WTC11 (cell line): ENCODE measurements at regions not wholly inside any gene's neighbourhood (a gene's known extent, or its start where the extent isn't known, plus 50 kb on each side); places are given as distances from the start of the nearest gene placed in this dataset.

ENCODE experiments used
- ATAC-seq: fragments of 200-7000 bp; cut with Tn5 transposase; 2 replicates; pipeline ENCODE4 v1.10.0; 2021; ENCODE audit warnings: mild to moderate bottlenecking, moderate library complexity
- CTCF ChIA-PET: fragments of 300-600 bp; sonication (Branson Sonifier 250); formaldehyde crosslinking; loops from one replicate; lab custom pipeline; 2021; ENCODE audit warnings: antibody characterized with exemption; lab: Charles Lee
- POLR2A ChIA-PET: fragments of 350-600 bp; sonication (Branson Sonifier 250); formaldehyde crosslinking; loops from one replicate; lab custom pipeline; 2021; ENCODE audit warnings: antibody characterized with exemption; lab: Charles Lee
- DNase-seq: peaks from one replicate; pipeline ENCODE4 v3.0.0; 2021; ENCODE audit warnings: low spot score
- H3K27ac Mint-ChIP-seq: 2 replicates; pipeline ENCODE4 v1.8.0; 2021; ENCODE audit warnings: mixed read lengths
- H3K27me3 Mint-ChIP-seq: 2 replicates; pipeline ENCODE4 v1.8.0; 2021; ENCODE audit warnings: low read depth, mild to moderate bottlenecking, moderate library complexity, mixed read lengths
- H3K36me3 Mint-ChIP-seq: 2 replicates; pipeline ENCODE4 v1.8.0; 2021; ENCODE audit warnings: mixed read lengths
- H3K4me1 Mint-ChIP-seq: 2 replicates; pipeline ENCODE4 v1.8.0; 2022; ENCODE audit warnings: mixed read lengths
- H3K4me3 Mint-ChIP-seq: 2 replicates; pipeline ENCODE4 v1.8.0; 2021; ENCODE audit warnings: mild to moderate bottlenecking, moderate library complexity, mixed read lengths
- H3K9me3 Mint-ChIP-seq: 2 replicates; pipeline ENCODE4 v1.8.0; 2021; ENCODE audit warnings: mixed read lengths
- AFF4 ChIP-seq: sonication (generic); formaldehyde crosslinking; IDR thresholded peaks from 2 replicates; pipeline ENCODE4 v1.8.1; 2023; ENCODE audit warnings: mild to moderate bottlenecking, missing genetic modification reagents, borderline replicate concordance
- CDX4 ChIP-seq: fragments of 250-450 bp; sonication (Bioruptor Pico); IDR thresholded peaks from 2 replicates; pipeline ENCODE4 v1.9.0; 2021; ENCODE audit warnings: moderate library complexity, mild to moderate bottlenecking, inconsistent platforms, borderline replicate concordance
- CREB1 ChIP-seq: sonication (generic); formaldehyde crosslinking; IDR thresholded peaks from 2 replicates; pipeline ENCODE4 v1.8.0; 2023; ENCODE audit warnings: mild to moderate bottlenecking, missing genetic modification reagents
- ELF4 ChIP-seq: sonication (generic); formaldehyde crosslinking; IDR thresholded peaks from 2 replicates; pipeline ENCODE4 v1.8.1; 2022; ENCODE audit warnings: low read depth, mild to moderate bottlenecking, moderate library complexity, missing genetic modification reagents
- EMX1 ChIP-seq: fragments of 250-450 bp; sonication (Bioruptor Pico); IDR thresholded peaks from 2 replicates; pipeline ENCODE4 v1.8.0; 2021; ENCODE audit warnings: mild to moderate bottlenecking
- FOXP1 ChIP-seq: sonication (generic); formaldehyde crosslinking; IDR thresholded peaks from 2 replicates; pipeline ENCODE4 v1.8.0; 2022; ENCODE audit warnings: missing genetic modification reagents, mild to moderate bottlenecking, moderate library complexity, borderline replicate concordance
- IRF1 ChIP-seq: sonication (generic); formaldehyde crosslinking; IDR thresholded peaks from 2 replicates; pipeline ENCODE4 v1.8.0; 2023; ENCODE audit warnings: missing genetic modification reagents
- PRDM15 ChIP-seq: sonication (generic); formaldehyde crosslinking; IDR thresholded peaks from 2 replicates; pipeline ENCODE4 v1.8.0; 2022; ENCODE audit warnings: missing genetic modification reagents
- PRRX2 ChIP-seq: fragments of 250-450 bp; sonication (Bioruptor Pico); IDR thresholded peaks from 2 replicates; pipeline ENCODE4 v1.8.0; 2021; ENCODE audit warnings: mild to moderate bottlenecking
- SMAD4 ChIP-seq: sonication (generic); formaldehyde crosslinking; IDR thresholded peaks from 2 replicates; pipeline ENCODE4 v1.8.0; 2022; ENCODE audit warnings: mild to moderate bottlenecking, missing genetic modification reagents
- ZNF138 ChIP-seq: sonication (generic); formaldehyde crosslinking; conservative IDR thresholded peaks from 2 replicates; pipeline ENCODE4 v1.8.1; 2022; ENCODE audit warnings: mild to moderate bottlenecking, moderate library complexity, missing genetic modification reagents
- ZNF219 ChIP-seq: sonication (generic); formaldehyde crosslinking; IDR thresholded peaks from 2 replicates; pipeline ENCODE4 v1.8.0; 2023; ENCODE audit warnings: missing genetic modification reagents, mild to moderate bottlenecking, borderline replicate concordance
- ZNF232 ChIP-seq: sonication (generic); formaldehyde crosslinking; IDR thresholded peaks from 2 replicates; pipeline ENCODE4 v1.8.0; 2022; ENCODE audit warnings: mild to moderate bottlenecking, missing genetic modification reagents
- ZNF281 ChIP-seq: sonication (generic); formaldehyde crosslinking; IDR thresholded peaks from 2 replicates; pipeline ENCODE4 v1.8.0; 2023; ENCODE audit warnings: mild to moderate bottlenecking, missing genetic modification reagents
- TF ChIP-seq, protein P1 (sequence below): fragments of 250-450 bp; sonication (Bioruptor Pico); IDR thresholded peaks from 2 replicates; pipeline ENCODE4 v1.8.0; 2021; ENCODE audit warnings: mild to moderate bottlenecking
- TF ChIP-seq, protein P2 (sequence below): sonication (generic); formaldehyde crosslinking; IDR thresholded peaks from 2 replicates; pipeline ENCODE4 v1.8.1; 2022; ENCODE audit warnings: low read depth, mild to moderate bottlenecking, moderate library complexity, missing genetic modification reagents, borderline replicate concordance
- TF ChIP-seq, protein P3 (sequence below): sonication (generic); formaldehyde crosslinking; IDR thresholded peaks from 2 replicates; pipeline ENCODE4 v1.8.0; 2022; ENCODE audit warnings: mild to moderate bottlenecking, missing genetic modification reagents
- TF ChIP-seq, protein P4 (sequence below): sonication (generic); formaldehyde crosslinking; conservative IDR thresholded peaks from 2 replicates; pipeline ENCODE4 v1.8.1; 2023; ENCODE audit warnings: mild to moderate bottlenecking, low read depth, missing genetic modification reagents, moderate library complexity

GRCh38 chr15:70289191-70289955, 191.7 kb upstream of the TLE3 start:
- CTCF ChIA-PET: no interaction called here
- Mint-ChIP-seq H3K36me3 (no peaks in the 10 kb centered on the region), H3K27me3 (no peaks in the 10 kb centered on the region), H3K4me1 (peaks cover 30% of the 10 kb centered on the region), H3K27ac (no peak overlapping the region), H3K4me3 (no peak overlapping the region), H3K9me3 (no peaks in the 10 kb centered on the region)
- POLR2A ChIA-PET: no interaction called here
- no peak for DNase-seq
- ATAC-seq: no peak
- TF ChIP-seq, protein P1, sequence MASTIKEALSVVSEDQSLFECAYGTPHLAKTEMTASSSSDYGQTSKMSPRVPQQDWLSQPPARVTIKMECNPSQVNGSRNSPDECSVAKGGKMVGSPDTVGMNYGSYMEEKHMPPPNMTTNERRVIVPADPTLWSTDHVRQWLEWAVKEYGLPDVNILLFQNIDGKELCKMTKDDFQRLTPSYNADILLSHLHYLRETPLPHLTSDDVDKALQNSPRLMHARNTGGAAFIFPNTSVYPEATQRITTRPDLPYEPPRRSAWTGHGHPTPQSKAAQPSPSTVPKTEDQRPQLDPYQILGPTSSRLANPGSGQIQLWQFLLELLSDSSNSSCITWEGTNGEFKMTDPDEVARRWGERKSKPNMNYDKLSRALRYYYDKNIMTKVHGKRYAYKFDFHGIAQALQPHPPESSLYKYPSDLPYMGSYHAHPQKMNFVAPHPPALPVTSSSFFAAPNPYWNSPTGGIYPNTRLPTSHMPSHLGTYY (CRISPR knock-in tag): no peak
- TF ChIP-seq FOXP1 (CRISPR knock-in tag) (no peak), ZNF219 (CRISPR knock-in tag) (no peak), EMX1 (CRISPR knock-in tag) (no peak), ELF4 (no peak), ZNF138 (no peak), PRDM15 (CRISPR knock-in tag) (no peak), PRRX2 (CRISPR knock-in tag) (no peak), CDX4 (CRISPR knock-in tag) (no peak), SMAD4 (CRISPR knock-in tag) (no peak), IRF1 (no peak), CREB1 (no peak), ZNF281 (CRISPR knock-in tag) (no peak), AFF4 (CRISPR knock-in tag) (no peak), ZNF232 (no peak)
- TF ChIP-seq, protein P2, sequence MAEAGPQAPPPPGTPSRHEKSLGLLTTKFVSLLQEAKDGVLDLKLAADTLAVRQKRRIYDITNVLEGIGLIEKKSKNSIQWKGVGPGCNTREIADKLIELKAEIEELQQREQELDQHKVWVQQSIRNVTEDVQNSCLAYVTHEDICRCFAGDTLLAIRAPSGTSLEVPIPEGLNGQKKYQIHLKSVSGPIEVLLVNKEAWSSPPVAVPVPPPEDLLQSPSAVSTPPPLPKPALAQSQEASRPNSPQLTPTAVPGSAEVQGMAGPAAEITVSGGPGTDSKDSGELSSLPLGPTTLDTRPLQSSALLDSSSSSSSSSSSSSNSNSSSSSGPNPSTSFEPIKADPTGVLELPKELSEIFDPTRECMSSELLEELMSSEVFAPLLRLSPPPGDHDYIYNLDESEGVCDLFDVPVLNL (CRISPR knock-in tag): no peak
- TF ChIP-seq, protein P3, sequence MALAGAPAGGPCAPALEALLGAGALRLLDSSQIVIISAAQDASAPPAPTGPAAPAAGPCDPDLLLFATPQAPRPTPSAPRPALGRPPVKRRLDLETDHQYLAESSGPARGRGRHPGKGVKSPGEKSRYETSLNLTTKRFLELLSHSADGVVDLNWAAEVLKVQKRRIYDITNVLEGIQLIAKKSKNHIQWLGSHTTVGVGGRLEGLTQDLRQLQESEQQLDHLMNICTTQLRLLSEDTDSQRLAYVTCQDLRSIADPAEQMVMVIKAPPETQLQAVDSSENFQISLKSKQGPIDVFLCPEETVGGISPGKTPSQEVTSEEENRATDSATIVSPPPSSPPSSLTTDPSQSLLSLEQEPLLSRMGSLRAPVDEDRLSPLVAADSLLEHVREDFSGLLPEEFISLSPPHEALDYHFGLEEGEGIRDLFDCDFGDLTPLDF (CRISPR knock-in tag): no peak
- TF ChIP-seq, protein P4, sequence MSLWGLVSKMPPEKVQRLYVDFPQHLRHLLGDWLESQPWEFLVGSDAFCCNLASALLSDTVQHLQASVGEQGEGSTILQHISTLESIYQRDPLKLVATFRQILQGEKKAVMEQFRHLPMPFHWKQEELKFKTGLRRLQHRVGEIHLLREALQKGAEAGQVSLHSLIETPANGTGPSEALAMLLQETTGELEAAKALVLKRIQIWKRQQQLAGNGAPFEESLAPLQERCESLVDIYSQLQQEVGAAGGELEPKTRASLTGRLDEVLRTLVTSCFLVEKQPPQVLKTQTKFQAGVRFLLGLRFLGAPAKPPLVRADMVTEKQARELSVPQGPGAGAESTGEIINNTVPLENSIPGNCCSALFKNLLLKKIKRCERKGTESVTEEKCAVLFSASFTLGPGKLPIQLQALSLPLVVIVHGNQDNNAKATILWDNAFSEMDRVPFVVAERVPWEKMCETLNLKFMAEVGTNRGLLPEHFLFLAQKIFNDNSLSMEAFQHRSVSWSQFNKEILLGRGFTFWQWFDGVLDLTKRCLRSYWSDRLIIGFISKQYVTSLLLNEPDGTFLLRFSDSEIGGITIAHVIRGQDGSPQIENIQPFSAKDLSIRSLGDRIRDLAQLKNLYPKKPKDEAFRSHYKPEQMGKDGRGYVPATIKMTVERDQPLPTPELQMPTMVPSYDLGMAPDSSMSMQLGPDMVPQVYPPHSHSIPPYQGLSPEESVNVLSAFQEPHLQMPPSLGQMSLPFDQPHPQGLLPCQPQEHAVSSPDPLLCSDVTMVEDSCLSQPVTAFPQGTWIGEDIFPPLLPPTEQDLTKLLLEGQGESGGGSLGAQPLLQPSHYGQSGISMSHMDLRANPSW: no peak
